HEK293T (cell line): ENCODE measurements at regions not wholly inside any gene's neighbourhood (a gene's known extent, or its start where the extent isn't known, plus 50 kb on each side); places are given as distances from the start of the nearest gene placed in this dataset.

Source experiments
- CTCF ChIA-PET: fragments of 350-600 bp; formaldehyde crosslinking; extraction: SDS; loops from one replicate; lab custom pipeline; 2021; ENCODE audit warnings: antibody characterized with exemption, inconsistent platforms; lab: Yijun Ruan, JAX
- POLR2A ChIA-PET: fragments of 350-600 bp; formaldehyde crosslinking; extraction: SDS; loops from one replicate; lab custom pipeline; 2020; ENCODE audit warnings: antibody characterized with exemption, inconsistent platforms; lab: Yijun Ruan, JAX
- DNase-seq: peaks from one replicate; pipeline ENCODE4 v3.0.0; 2012; ENCODE audit warnings: mixed read lengths; ENCODE audit errors: extremely low spot score
- ARNT ChIP-seq: fragments of 450-650 bp; IDR thresholded peaks from 2 replicates; pipeline ENCODE4 v1.6.1; 2017; ENCODE audit warnings: mild to moderate bottlenecking
- BHLHE40 ChIP-seq: fragments of 450-650 bp; IDR thresholded peaks from 2 replicates; pipeline ENCODE4 v1.6.1; 2016; ENCODE audit warnings: mild to moderate bottlenecking, moderate library complexity, borderline replicate concordance
- CTBP1 ChIP-seq: fragments of 450-650 bp; IDR thresholded peaks from 2 replicates; pipeline ENCODE4 v1.6.1; 2016; ENCODE audit warnings: borderline replicate concordance
- ELF4 ChIP-seq: fragments of 450-650 bp; IDR thresholded peaks from 2 replicates; pipeline ENCODE4 v1.6.1; 2017; ENCODE audit warnings: antibody characterized with exemption
- FOXA1 ChIP-seq: fragments of 450-650 bp; IDR thresholded peaks from 2 replicates; pipeline ENCODE4 v1.6.1; 2016; ENCODE audit warnings: mild to moderate bottlenecking
- FOXK2 ChIP-seq: fragments of 450-650 bp; IDR thresholded peaks from 2 replicates; pipeline ENCODE4 v1.6.1; 2016; ENCODE audit warnings: mild to moderate bottlenecking
- FOXM1 ChIP-seq: fragments of 450-650 bp; IDR thresholded peaks from 2 replicates; pipeline ENCODE4 v1.6.1; 2017; ENCODE audit warnings: mild to moderate bottlenecking, borderline replicate concordance
- HDGF ChIP-seq: fragments of 450-650 bp; IDR thresholded peaks from 2 replicates; pipeline ENCODE4 v1.6.1; 2017; ENCODE audit warnings: antibody characterized with exemption, borderline replicate concordance
- L3MBTL2 ChIP-seq: fragments of 450-650 bp; conservative IDR thresholded peaks from 2 replicates; pipeline ENCODE4 v1.6.1; 2016; ENCODE audit warnings: mild to moderate bottlenecking
- LEF1 ChIP-seq: fragments of 450-650 bp; IDR thresholded peaks from 2 replicates; pipeline ENCODE4 v1.6.1; 2017; ENCODE audit warnings: mild to moderate bottlenecking, borderline replicate concordance
- NFRKB ChIP-seq: fragments of 450-650 bp; IDR thresholded peaks from 2 replicates; pipeline ENCODE4 v1.6.1; 2016; ENCODE audit warnings: mild to moderate bottlenecking, moderate library complexity
- PKNOX1 ChIP-seq: fragments of 450-650 bp; IDR thresholded peaks from 2 replicates; pipeline ENCODE4 v1.6.1; 2016
- SP1 ChIP-seq: fragments of 450-650 bp; IDR thresholded peaks from 2 replicates; pipeline ENCODE4 v1.6.1; 2017
- SUZ12 ChIP-seq: fragments of 450-650 bp; IDR thresholded peaks from 2 replicates; pipeline ENCODE4 v1.6.1; 2016; ENCODE audit warnings: mild to moderate bottlenecking
- TARDBP ChIP-seq: fragments of 450-650 bp; IDR thresholded peaks from 2 replicates; pipeline ENCODE4 v1.6.1; 2016
- ZNF384 ChIP-seq: fragments of 450-650 bp; IDR thresholded peaks from 2 replicates; pipeline ENCODE4 v1.6.1; 2016

- DNase-seq, result no peak
- TF ChIP-seq FOXK2 (no peak), L3MBTL2 (no peak), HDGF (no peak), BHLHE40 (no peak), FOXA1 (no peak), CTBP1 (no peak)
- ChIA-PET CTCF (no interaction called here), POLR2A (no interaction called here)
Measured at GRCh38 chr3:160152638-160153037, 72.6 kb upstream of the C3orf80 start.

GRCh38 chr3:160154033-160154432, 71.2 kb upstream of the C3orf80 start:
- ChIA-PET POLR2A (no interaction called here), CTCF (no interaction called here)
- no peak for DNase-seq
- TF ChIP-seq FOXK2, result no peak
- TF ChIP-seq HDGF, result no peak
- no peak for TF ChIP-seq PKNOX1
- TF ChIP-seq TARDBP, result no peak
- TF ChIP-seq SP1, result no peak
- no peak for TF ChIP-seq FOXM1
- TF ChIP-seq BHLHE40, result no peak
- TF ChIP-seq ZNF384, result no peak
- TF ChIP-seq FOXA1, result no peak

- TF ChIP-seq LEF1, result no peak
- TF ChIP-seq TARDBP, result no peak
- no peak for TF ChIP-seq HDGF
- no peak for TF ChIP-seq ARNT
- TF ChIP-seq ELF4, result no peak
- TF ChIP-seq CTBP1, result no peak
- TF ChIP-seq PKNOX1, result no peak
- TF ChIP-seq FOXA1, result no peak
- TF ChIP-seq L3MBTL2, result no peak
- no peak for TF ChIP-seq ZNF384
- TF ChIP-seq SP1, result no peak
- no peak for TF ChIP-seq NFRKB
- TF ChIP-seq FOXM1, result no peak
- ChIA-PET POLR2A (no interaction called here), CTCF (no interaction called here)
- DNase-seq, result no peak
Measured at GRCh38 chr3:160154596-160154995, 70.6 kb upstream of the C3orf80 start.

- no peak for DNase-seq
- TF ChIP-seq HDGF, result no peak
- CTCF ChIA-PET, result no interaction called here
- POLR2A ChIA-PET, result no interaction called here
Measured at GRCh38 chr3:160157321-160157720, 67.9 kb upstream of the C3orf80 start.

- TF ChIP-seq LEF1 (no peak), FOXK2 (no peak), NFRKB (no peak), SUZ12 (no peak), TARDBP (no peak), CTBP1 (no peak), FOXM1 (no peak), PKNOX1 (no peak), BHLHE40 (no peak), HDGF (no peak), ARNT (no peak), L3MBTL2 (no peak), ELF4 (no peak), ZNF384 (no peak), SP1 (no peak), FOXA1 (no peak)
- CTCF ChIA-PET, result no interaction called here
- no peak for DNase-seq
- POLR2A ChIA-PET, result no interaction called here
Measured at GRCh38 chr3:160159341-160159740, 65.9 kb upstream of the C3orf80 start.

GRCh38 chr3:160159806-160160205, 65.4 kb upstream of the C3orf80 start:
- CTCF ChIA-PET, result no interaction called here
- POLR2A ChIA-PET, result no interaction called here
- TF ChIP-seq FOXK2 (no peak), NFRKB (no peak), LEF1 (no peak), FOXM1 (no peak), BHLHE40 (no peak), SUZ12 (no peak), CTBP1 (no peak), HDGF (no peak), ZNF384 (no peak), L3MBTL2 (no peak), TARDBP (no peak)
- DNase-seq, result no peak

GRCh38 chr3:160161921-160162320, 63.3 kb upstream of the C3orf80 start:
- no peak for TF ChIP-seq LEF1
- TF ChIP-seq PKNOX1, result no peak
- TF ChIP-seq ZNF384, result no peak
- TF ChIP-seq BHLHE40, result no peak
- no peak for TF ChIP-seq CTBP1
- TF ChIP-seq ELF4, result no peak
- no peak for TF ChIP-seq TARDBP
- TF ChIP-seq FOXM1, result no peak
- no peak for TF ChIP-seq NFRKB
- no peak for TF ChIP-seq SP1
- TF ChIP-seq FOXK2, result no peak
- no peak for TF ChIP-seq HDGF
- TF ChIP-seq FOXA1, result no peak
- no peak for TF ChIP-seq L3MBTL2
- POLR2A ChIA-PET, result no interaction called here
- CTCF ChIA-PET, result no interaction called here
- no peak for DNase-seq
